Mucosa of descending colon (tissue), 3 donors: ENCODE measurements at regions not wholly inside any gene's neighbourhood (a gene's known extent, or its start where the extent isn't known, plus 50 kb on each side); places are given as distances from the start of the nearest gene placed in this dataset.
A peak's percentile ranks its signal among the peaks of the same experiment; 100 is the strongest.

Experiments used
- ATAC-seq: fragments of 200-7000 bp; cut with Tn5 transposase; one replicate; pipeline ENCODE4 v1.9.1; 2020; ENCODE audit warnings: mild to moderate bottlenecking, moderate library complexity
- DNase-seq, 3 donors: peaks; one replicate each; pipeline ENCODE4 v3.0.0-alpha.2; 2020
- H3K36me3 ChIP-seq: fragments of 200-600 bp; one replicate; pipeline ENCODE4 v1.8.0; 2021; ENCODE audit warnings: low read depth, mild to moderate bottlenecking
- H3K4me1 ChIP-seq: fragments of 200-600 bp; one replicate; pipeline ENCODE4 v1.8.0; 2021; ENCODE audit warnings: low read depth, mild to moderate bottlenecking
- H3K4me3 ChIP-seq: fragments of 200-600 bp; one replicate; pipeline ENCODE4 v1.8.0; 2021; ENCODE audit warnings: mild to moderate bottlenecking
- H3K9me3 ChIP-seq: fragments of 200-600 bp; one replicate; pipeline ENCODE4 v1.8.0; 2021; ENCODE audit warnings: mild to moderate bottlenecking
- CTCF ChIP-seq: fragments of 200-600 bp; IDR thresholded peaks from one replicate; pipeline ENCODE4 v1.8.0; 2022; ENCODE audit warnings: antibody characterized with exemption, mild to moderate bottlenecking
- intact Hi-C, 2 donors: fragments of 100-400 bp; cut with DNase I in 1 of 2; cut with micrococcal nuclease in 1 of 2; formaldehyde crosslinking; loops; one replicate each; pipeline versions ENCODE4 v1.11.0 to v1.11.1; 2022; cut with DNase I, micrococcal nuclease
- donor health status: DM: no; HTN: no; CAD: no; lungs with moderate emphysema.
- donor health status: DM: no; HTN: no; CAD: no.
- donor health status: DM: no; HTN: yes; CAD: no.

GRCh38 chr2:102978091-102978490 is 216.3 kb downstream of the TMEM182 start:
- H3K4me3 ChIP-seq = no peak overlapping the region
- H3K36me3 ChIP-seq = no peaks in the 10 kb centered on the region
- intact Hi-C loops = no loop called here

DNA sequence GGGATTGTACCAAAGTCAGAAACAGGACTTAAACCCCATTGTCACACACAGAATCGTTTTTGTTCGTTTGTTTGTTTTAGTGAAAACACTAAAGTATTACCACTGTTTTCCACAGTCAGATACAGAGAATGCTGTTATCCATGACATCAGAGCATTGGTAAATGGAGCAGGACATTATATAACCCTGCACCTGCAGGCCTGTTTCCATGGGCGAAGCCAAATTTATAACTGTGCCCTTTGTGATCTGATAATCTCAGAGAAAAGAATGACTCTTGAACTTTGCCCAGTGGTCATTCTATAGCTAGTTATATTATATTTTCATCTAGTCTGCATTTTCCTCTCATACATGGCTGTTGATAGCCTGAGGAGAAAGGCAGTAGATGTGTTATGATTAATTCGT is 217.6 kb downstream of the TMEM182 start:
- no peak for TF ChIP-seq CTCF
- Histone ChIP-seq H3K4me1 (no peaks in the 10 kb centered on the region), H3K9me3 (no peaks in the 10 kb centered on the region), H3K4me3 (no peak overlapping the region), H3K36me3 (no peaks in the 10 kb centered on the region)
- peak; percentile 85 for ATAC-seq
- DNase-seq = peak in 1 of 3 donors; percentile 4
- intact Hi-C loops = no loop called here

More at GRCh38 chr2:102978091-102978490, 216.3 kb downstream of the TMEM182 start:
- DNase-seq = no peak
- ATAC-seq = no peak
- TF ChIP-seq CTCF = no peak
- H3K4me1 ChIP-seq = no peaks in the 10 kb centered on the region
- H3K9me3 ChIP-seq = no peaks in the 10 kb centered on the region

GRCh38 chr2:102983786-102984185 is 222.0 kb downstream of the TMEM182 start:
- Histone ChIP-seq H3K4me3 (no peak overlapping the region), H3K36me3 (no peaks in the 10 kb centered on the region), H3K4me1 (no peaks in the 10 kb centered on the region), H3K9me3 (no peaks in the 10 kb centered on the region)
- no peak for DNase-seq
- TF ChIP-seq CTCF = no peak
- intact Hi-C loops = no loop called here
- ATAC-seq = no peak

DNA sequence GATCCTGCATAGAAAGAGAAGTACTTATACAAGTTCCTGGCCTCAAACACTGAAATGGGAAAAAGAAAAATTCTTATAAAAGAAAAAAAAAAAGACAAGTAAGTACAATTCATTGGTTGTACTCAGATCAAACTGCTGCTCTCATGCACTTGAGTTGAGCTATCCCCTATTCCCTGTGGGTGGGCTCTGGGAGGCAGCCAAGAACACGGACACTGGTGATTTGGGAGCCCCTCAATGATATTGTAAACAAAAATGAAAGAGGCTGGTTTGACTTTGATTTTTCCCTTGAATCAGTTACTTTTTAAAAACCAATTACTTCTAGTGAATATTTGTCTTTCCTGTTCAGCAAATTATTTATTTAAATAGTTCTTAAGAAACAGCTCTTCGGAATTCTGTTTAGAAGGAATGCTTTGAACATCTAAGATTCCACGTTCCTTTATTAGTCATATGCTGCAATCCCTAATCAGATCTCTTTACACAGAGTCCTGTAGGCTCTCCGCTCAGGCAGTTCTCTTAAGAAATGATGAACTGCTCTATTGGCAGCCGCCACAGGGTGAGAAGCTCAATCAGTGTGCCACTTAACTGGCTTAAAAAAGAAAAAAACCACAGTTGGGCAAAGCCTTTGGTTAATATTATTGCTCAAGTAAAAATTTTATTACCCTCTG is 225.1 kb downstream of the TMEM182 start:
- no peak overlapping the region for H3K4me3 ChIP-seq
- H3K36me3 ChIP-seq = no peaks in the 10 kb centered on the region
- intact Hi-C loops = no loop called here
- no peak for TF ChIP-seq CTCF
- no peaks in the 10 kb centered on the region for H3K4me1 ChIP-seq
- no peaks in the 10 kb centered on the region for H3K9me3 ChIP-seq
- DNase-seq (no peak), ATAC-seq (no peak)

- intact Hi-C loops = no loop called here
- Histone ChIP-seq H3K4me3 (no peak overlapping the region), H3K36me3 (no peaks in the 10 kb centered on the region), H3K4me1 (no peaks in the 10 kb centered on the region), H3K9me3 (no peaks in the 10 kb centered on the region)
- DNase-seq (no peak), ATAC-seq (no peak)
- TF ChIP-seq CTCF = no peak
Measured at GRCh38 chr2:102992607-102993006, 230.8 kb downstream of the TMEM182 start.

GRCh38 chr2:102999958-103000357 is 238.1 kb downstream of the TMEM182 start:
- intact Hi-C loops = no loop called here
- H3K4me1 ChIP-seq = no peaks in the 10 kb centered on the region
- DNase-seq (no peak), ATAC-seq (no peak)
- no peaks in the 10 kb centered on the region for H3K9me3 ChIP-seq
- H3K36me3 ChIP-seq = no peaks in the 10 kb centered on the region
- no peak overlapping the region for H3K4me3 ChIP-seq
- TF ChIP-seq CTCF = no peak
